ENCODE measurements at regions not wholly inside any gene's neighbourhood (a gene's known extent, or its start where the extent isn't known, plus 50 kb on each side); places are given as distances from the start of the nearest gene placed in this dataset.

DNA sequence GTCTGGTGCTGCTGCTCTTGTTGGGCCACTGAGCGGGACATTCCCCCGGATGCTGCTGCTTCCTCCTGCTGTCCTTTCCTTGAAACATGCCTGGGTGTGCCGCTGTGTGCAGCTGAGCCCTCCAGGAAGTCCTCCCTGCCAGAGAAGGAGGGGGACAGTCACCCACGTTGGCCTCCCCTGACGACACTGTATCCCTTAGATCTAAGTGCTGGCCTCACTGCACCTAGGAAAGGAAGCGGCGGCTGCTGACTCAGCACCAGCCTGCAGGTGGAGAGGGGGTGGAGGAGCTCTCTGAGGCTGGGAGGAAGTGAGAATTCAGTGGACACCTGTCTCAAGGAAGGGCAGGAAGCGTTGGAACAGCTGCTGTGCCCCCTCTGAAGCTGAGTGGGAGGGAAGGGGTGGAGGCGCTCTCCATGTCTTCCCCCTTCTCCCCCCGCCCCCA is 239.8 kb downstream of the HAUS1 start:
- Mint-ChIP-seq H3K9me3 (no peaks in the 10 kb centered on the region), H3K4me1 (peaks cover 44% of the 10 kb centered on the region), H3K36me3 (no peaks in the 10 kb centered on the region), H3K27me3 (ENCODE audit: low read depth) (no peaks in the 10 kb centered on the region), H3K27ac (peak overlapping the region; percentile 53; the same call in 1 of the 2 replicates), H3K4me3 (no peak overlapping the region)
- TF ChIP-seq, protein P1, sequence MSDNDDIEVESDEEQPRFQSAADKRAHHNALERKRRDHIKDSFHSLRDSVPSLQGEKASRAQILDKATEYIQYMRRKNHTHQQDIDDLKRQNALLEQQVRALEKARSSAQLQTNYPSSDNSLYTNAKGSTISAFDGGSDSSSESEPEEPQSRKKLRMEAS (CRISPR knock-in tag; IDR thresholded peaks at IDR 0.05) = 0 out of 2 replicates have a peak, but pooled peaks have one; percentile 26
- TF ChIP-seq KAT7 (CRISPR knock-in tag; IDR thresholded peaks at IDR 0.05; ENCODE audit: borderline replicate concordance) (no peak), GRHL2 (CRISPR knock-in tag; IDR thresholded peaks at IDR 0.05; ENCODE audit: insufficient replicate concordance, severe bottlenecking) (no peak), NFE2L1 (CRISPR knock-in tag; IDR thresholded peaks at IDR 0.05) (peak; percentile 56; the same call in 1 of the 2 replicates), ZNF423 (CRISPR knock-in tag; IDR thresholded peaks at IDR 0.05) (0 out of 2 replicates have a peak, but pooled peaks have one; percentile 25), MXD4 (CRISPR knock-in tag; IDR thresholded peaks at IDR 0.05; ENCODE audit: borderline replicate concordance) (no peak), GTF2I (CRISPR knock-in tag; conservative IDR thresholded peaks at IDR 0.05) (no peak), ZNF263 (CRISPR knock-in tag; IDR thresholded peaks at IDR 0.05; ENCODE audit: low read depth) (peak; percentile 53; the same call in 1 of the 2 replicates)
- DNase-seq (ENCODE audit: low spot score) = peak; percentile 52
- CTCF ChIA-PET = interaction anchor here (0.6 to 4.1 kb wide), 17 partner anchors 9 to 314 kb away, joined by 3 to 34 read pairs (median 4); a partner anchor contains a TSS
- ATAC-seq = peak; percentile 84
- POLR2A ChIA-PET = no interaction called here

DNA sequence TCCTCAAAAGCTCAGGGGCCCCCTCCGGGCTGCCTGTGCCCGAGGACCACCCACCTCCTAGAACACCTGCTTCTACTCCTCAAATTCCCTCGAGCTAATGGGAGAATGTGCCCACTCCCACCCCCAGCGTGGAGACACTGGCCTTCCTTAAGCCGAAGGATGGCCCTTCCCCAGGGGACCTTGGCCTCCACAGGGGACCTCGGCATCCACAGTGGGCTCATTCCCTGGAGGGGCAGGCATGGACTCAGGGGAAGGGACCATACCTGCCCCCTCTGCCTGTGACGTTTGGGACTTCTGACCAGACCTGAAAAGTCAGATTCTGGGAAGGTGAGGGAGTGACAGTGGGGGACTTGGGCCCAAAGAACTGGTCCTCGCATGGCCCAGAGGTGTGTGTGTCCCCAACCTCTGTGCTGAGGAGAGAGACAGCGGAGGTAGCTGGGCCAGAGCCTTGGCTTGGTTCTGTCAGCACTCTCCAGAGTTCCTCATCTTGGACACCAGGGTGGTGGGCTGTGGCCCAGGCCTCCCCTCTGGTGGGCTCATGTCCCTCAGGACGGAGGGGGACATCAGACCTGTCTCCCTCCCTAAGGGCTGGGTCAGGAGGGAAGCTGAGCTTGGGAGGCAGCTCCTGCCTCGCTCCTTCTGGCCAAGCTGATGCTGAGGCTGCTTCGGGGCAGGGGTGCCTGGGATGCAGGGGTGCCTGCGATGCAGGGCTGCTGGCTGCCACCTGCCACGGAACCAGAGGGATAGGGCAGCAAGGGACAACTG is 240.4 kb downstream of the HAUS1 start:
- POLR2A ChIA-PET = no interaction called here
- Mint-ChIP-seq H3K27me3 (ENCODE audit: low read depth) (no peaks in the 10 kb centered on the region), H3K9me3 (no peaks in the 10 kb centered on the region), H3K36me3 (no peaks in the 10 kb centered on the region), H3K4me3 (no peak overlapping the region), H3K4me1 (peaks cover 42% of the 10 kb centered on the region), H3K27ac (no peak overlapping the region)
- ATAC-seq (no peak), DNase-seq (ENCODE audit: low spot score) (no peak)
- TF ChIP-seq RORB (CRISPR knock-in tag; IDR thresholded peaks at IDR 0.05) (no peak), PRRX2 (CRISPR knock-in tag; IDR thresholded peaks at IDR 0.05) (no peak), TEAD1 (CRISPR knock-in tag; IDR thresholded peaks at IDR 0.05) (no peak), SOX15 (CRISPR knock-in tag; IDR thresholded peaks at IDR 0.05) (no peak), GTF2I (CRISPR knock-in tag; conservative IDR thresholded peaks at IDR 0.05) (no peak), CREM (CRISPR knock-in tag; IDR thresholded peaks at IDR 0.05) (no peak), TP53 (CRISPR knock-in tag; IDR thresholded peaks at IDR 0.05) (no peak), NFE2L1 (CRISPR knock-in tag; IDR thresholded peaks at IDR 0.05) (no peak)
- TF ChIP-seq, protein P2, sequence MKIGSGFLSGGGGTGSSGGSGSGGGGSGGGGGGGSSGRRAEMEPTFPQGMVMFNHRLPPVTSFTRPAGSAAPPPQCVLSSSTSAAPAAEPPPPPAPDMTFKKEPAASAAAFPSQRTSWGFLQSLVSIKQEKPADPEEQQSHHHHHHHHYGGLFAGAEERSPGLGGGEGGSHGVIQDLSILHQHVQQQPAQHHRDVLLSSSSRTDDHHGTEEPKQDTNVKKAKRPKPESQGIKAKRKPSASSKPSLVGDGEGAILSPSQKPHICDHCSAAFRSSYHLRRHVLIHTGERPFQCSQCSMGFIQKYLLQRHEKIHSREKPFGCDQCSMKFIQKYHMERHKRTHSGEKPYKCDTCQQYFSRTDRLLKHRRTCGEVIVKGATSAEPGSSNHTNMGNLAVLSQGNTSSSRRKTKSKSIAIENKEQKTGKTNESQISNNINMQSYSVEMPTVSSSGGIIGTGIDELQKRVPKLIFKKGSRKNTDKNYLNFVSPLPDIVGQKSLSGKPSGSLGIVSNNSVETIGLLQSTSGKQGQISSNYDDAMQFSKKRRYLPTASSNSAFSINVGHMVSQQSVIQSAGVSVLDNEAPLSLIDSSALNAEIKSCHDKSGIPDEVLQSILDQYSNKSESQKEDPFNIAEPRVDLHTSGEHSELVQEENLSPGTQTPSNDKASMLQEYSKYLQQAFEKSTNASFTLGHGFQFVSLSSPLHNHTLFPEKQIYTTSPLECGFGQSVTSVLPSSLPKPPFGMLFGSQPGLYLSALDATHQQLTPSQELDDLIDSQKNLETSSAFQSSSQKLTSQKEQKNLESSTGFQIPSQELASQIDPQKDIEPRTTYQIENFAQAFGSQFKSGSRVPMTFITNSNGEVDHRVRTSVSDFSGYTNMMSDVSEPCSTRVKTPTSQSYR (CRISPR knock-in tag; IDR thresholded peaks at IDR 0.05) = no peak
- TF ChIP-seq, protein P3, sequence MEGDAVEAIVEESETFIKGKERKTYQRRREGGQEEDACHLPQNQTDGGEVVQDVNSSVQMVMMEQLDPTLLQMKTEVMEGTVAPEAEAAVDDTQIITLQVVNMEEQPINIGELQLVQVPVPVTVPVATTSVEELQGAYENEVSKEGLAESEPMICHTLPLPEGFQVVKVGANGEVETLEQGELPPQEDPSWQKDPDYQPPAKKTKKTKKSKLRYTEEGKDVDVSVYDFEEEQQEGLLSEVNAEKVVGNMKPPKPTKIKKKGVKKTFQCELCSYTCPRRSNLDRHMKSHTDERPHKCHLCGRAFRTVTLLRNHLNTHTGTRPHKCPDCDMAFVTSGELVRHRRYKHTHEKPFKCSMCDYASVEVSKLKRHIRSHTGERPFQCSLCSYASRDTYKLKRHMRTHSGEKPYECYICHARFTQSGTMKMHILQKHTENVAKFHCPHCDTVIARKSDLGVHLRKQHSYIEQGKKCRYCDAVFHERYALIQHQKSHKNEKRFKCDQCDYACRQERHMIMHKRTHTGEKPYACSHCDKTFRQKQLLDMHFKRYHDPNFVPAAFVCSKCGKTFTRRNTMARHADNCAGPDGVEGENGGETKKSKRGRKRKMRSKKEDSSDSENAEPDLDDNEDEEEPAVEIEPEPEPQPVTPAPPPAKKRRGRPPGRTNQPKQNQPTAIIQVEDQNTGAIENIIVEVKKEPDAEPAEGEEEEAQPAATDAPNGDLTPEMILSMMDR (IDR thresholded peaks at IDR 0.05) = no peak
- TF ChIP-seq, protein P4, sequence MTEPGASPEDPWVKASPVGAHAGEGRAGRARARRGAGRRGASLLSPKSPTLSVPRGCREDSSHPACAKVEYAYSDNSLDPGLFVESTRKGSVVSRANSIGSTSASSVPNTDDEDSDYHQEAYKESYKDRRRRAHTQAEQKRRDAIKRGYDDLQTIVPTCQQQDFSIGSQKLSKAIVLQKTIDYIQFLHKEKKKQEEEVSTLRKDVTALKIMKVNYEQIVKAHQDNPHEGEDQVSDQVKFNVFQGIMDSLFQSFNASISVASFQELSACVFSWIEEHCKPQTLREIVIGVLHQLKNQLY (CRISPR knock-in tag; IDR thresholded peaks at IDR 0.05) = no peak
- TF ChIP-seq, protein P5, sequence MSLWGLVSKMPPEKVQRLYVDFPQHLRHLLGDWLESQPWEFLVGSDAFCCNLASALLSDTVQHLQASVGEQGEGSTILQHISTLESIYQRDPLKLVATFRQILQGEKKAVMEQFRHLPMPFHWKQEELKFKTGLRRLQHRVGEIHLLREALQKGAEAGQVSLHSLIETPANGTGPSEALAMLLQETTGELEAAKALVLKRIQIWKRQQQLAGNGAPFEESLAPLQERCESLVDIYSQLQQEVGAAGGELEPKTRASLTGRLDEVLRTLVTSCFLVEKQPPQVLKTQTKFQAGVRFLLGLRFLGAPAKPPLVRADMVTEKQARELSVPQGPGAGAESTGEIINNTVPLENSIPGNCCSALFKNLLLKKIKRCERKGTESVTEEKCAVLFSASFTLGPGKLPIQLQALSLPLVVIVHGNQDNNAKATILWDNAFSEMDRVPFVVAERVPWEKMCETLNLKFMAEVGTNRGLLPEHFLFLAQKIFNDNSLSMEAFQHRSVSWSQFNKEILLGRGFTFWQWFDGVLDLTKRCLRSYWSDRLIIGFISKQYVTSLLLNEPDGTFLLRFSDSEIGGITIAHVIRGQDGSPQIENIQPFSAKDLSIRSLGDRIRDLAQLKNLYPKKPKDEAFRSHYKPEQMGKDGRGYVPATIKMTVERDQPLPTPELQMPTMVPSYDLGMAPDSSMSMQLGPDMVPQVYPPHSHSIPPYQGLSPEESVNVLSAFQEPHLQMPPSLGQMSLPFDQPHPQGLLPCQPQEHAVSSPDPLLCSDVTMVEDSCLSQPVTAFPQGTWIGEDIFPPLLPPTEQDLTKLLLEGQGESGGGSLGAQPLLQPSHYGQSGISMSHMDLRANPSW (CRISPR knock-in tag; conservative IDR thresholded peaks at IDR 0.05; ENCODE audit: low read depth) = no peak
- TF ChIP-seq, protein P6, sequence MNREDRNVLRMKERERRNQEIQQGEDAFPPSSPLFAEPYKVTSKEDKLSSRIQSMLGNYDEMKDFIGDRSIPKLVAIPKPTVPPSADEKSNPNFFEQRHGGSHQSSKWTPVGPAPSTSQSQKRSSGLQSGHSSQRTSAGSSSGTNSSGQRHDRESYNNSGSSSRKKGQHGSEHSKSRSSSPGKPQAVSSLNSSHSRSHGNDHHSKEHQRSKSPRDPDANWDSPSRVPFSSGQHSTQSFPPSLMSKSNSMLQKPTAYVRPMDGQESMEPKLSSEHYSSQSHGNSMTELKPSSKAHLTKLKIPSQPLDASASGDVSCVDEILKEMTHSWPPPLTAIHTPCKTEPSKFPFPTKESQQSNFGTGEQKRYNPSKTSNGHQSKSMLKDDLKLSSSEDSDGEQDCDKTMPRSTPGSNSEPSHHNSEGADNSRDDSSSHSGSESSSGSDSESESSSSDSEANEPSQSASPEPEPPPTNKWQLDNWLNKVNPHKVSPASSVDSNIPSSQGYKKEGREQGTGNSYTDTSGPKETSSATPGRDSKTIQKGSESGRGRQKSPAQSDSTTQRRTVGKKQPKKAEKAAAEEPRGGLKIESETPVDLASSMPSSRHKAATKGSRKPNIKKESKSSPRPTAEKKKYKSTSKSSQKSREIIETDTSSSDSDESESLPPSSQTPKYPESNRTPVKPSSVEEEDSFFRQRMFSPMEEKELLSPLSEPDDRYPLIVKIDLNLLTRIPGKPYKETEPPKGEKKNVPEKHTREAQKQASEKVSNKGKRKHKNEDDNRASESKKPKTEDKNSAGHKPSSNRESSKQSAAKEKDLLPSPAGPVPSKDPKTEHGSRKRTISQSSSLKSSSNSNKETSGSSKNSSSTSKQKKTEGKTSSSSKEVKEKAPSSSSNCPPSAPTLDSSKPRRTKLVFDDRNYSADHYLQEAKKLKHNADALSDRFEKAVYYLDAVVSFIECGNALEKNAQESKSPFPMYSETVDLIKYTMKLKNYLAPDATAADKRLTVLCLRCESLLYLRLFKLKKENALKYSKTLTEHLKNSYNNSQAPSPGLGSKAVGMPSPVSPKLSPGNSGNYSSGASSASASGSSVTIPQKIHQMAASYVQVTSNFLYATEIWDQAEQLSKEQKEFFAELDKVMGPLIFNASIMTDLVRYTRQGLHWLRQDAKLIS (CRISPR knock-in tag; IDR thresholded peaks at IDR 0.05; ENCODE audit: borderline replicate concordance) = no peak
- TF ChIP-seq, protein P7, sequence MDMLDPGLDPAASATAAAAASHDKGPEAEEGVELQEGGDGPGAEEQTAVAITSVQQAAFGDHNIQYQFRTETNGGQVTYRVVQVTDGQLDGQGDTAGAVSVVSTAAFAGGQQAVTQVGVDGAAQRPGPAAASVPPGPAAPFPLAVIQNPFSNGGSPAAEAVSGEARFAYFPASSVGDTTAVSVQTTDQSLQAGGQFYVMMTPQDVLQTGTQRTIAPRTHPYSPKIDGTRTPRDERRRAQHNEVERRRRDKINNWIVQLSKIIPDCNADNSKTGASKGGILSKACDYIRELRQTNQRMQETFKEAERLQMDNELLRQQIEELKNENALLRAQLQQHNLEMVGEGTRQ (CRISPR knock-in tag; IDR thresholded peaks at IDR 0.05) = no peak
- CTCF ChIA-PET = interaction anchor here (0.6 to 4.1 kb wide), 12 partner anchors 9 to 313 kb away, joined by 3 to 34 read pairs (median 5); a partner anchor contains a TSS
